Activated naive CD4-positive, alpha-beta T cell treated with anti-CD3 and anti-CD28 coated beads for 36 hours (primary cell): ENCODE measurements at regions not wholly inside any gene's neighbourhood (a gene's known extent, or its start where the extent isn't known, plus 50 kb on each side); places are given as distances from the start of the nearest gene placed in this dataset.

Experiments used
- CTCF ChIA-PET: fragments of 350-600 bp; sonication (Branson Sonifier 250); formaldehyde crosslinking; loops from one replicate; lab custom pipeline; 2021; ENCODE audit warnings: antibody characterized with exemption; lab: Charles Lee
- DNase-seq: peaks from one replicate; pipeline ENCODE4 v3.0.0-alpha.2; 2020
- H3K27ac Mint-ChIP-seq: one replicate; pipeline ENCODE4 v1.8.0; 2021; ENCODE audit warnings: mild to moderate bottlenecking, mixed read lengths
- H3K27me3 Mint-ChIP-seq: one replicate; pipeline ENCODE4 v1.8.0; 2021; ENCODE audit warnings: low read depth, mixed read lengths
- H3K36me3 Mint-ChIP-seq: one replicate; pipeline ENCODE4 v1.8.0; 2021; ENCODE audit warnings: low read depth, mixed read lengths
- H3K4me1 Mint-ChIP-seq: one replicate; pipeline ENCODE4 v1.8.0; 2021; ENCODE audit warnings: low read depth, mixed read lengths
- H3K4me3 Mint-ChIP-seq: one replicate; pipeline ENCODE4 v1.8.0; 2021; ENCODE audit warnings: mild to moderate bottlenecking, moderate library complexity, mixed read lengths
- H3K9me3 Mint-ChIP-seq: one replicate; pipeline ENCODE4 v1.8.0; 2021; ENCODE audit warnings: mixed read lengths
- intact Hi-C: fragments of 100-400 bp; cut with micrococcal nuclease; formaldehyde crosslinking; loops from one replicate; pipeline ENCODE4 v1.15.1; 2023

- Mint-ChIP-seq H3K9me3 (peaks cover 8% of the 10 kb centered on the region), H3K4me1 (no peaks in the 10 kb centered on the region), H3K27me3 (peaks cover 3% of the 10 kb centered on the region), H3K4me3 (no peak overlapping the region), H3K27ac (no peak overlapping the region), H3K36me3 (no peaks in the 10 kb centered on the region)
- intact Hi-C loops = no loop called here
- DNase-seq = no peak
- CTCF ChIA-PET = no interaction called here
Measured at GRCh38 chr2:216956820-216957493, 97.1 kb upstream of the TNP1 start.

GRCh38 chr2:216951171-216951570 lies 91.3 kb upstream of the TNP1 start:
- intact Hi-C loops = no loop called here
- H3K4me3 Mint-ChIP-seq = no peak overlapping the region
- peaks cover 6% of the 10 kb centered on the region for H3K27me3 Mint-ChIP-seq
- DNase-seq = no peak
- CTCF ChIA-PET = no interaction called here
- no peak overlapping the region for H3K27ac Mint-ChIP-seq
- peaks cover 8% of the 10 kb centered on the region for H3K9me3 Mint-ChIP-seq
- no peaks in the 10 kb centered on the region for H3K36me3 Mint-ChIP-seq
- H3K4me1 Mint-ChIP-seq = no peaks in the 10 kb centered on the region

GRCh38 chr2:216950547-216950946 lies 90.7 kb upstream of the TNP1 start:
- Mint-ChIP-seq H3K27me3 (peaks cover 6% of the 10 kb centered on the region), H3K27ac (no peak overlapping the region), H3K4me3 (no peak overlapping the region), H3K9me3 (peaks cover 8% of the 10 kb centered on the region), H3K36me3 (no peaks in the 10 kb centered on the region), H3K4me1 (no peaks in the 10 kb centered on the region)
- intact Hi-C loops = no loop called here
- CTCF ChIA-PET = interaction anchor here (0.6 kb wide), 1 partner anchor 120 kb away, joined by 3 read pairs; no protein-coding TSS in a partner anchor
- DNase-seq = no peak

DNA sequence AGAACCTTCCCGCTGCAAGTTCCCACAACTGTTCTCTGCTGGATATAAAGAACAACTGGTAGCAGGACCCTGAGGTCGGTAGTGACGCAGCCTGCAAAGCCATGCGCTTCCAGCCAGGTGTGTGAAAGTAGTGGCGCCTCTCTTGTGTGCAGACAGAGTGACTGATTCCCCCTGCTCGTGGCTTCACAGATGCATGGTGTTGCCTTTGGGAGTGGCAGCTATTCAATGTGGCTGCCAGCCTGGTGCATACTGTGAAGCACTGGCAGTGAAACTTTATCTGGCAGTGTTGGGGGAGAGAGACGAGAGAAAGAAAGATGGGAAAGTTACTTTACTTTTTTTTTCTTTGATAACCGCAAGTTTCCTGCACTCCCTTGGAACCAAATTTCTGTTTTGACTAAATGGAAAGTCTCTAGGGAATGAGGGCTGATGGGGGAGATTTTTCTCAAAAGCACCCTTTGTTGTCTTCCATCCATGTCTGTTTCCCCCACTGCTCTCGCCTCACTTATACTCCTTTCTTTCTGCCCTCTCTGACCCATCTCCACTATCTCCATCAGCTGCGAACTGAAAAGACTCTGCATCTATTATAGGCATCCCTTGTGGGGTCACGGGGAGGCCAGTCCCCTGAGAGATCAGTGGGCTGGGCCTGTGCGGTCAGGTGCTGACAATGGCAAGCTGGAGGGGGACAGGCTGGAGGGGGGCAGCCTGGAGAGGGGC lies 90.0 kb upstream of the TNP1 start:
- no peak overlapping the region for H3K4me3 Mint-ChIP-seq
- H3K4me1 Mint-ChIP-seq = no peaks in the 10 kb centered on the region
- peaks cover 6% of the 10 kb centered on the region for H3K27me3 Mint-ChIP-seq
- no peak for DNase-seq
- intact Hi-C loops = no loop called here
- CTCF ChIA-PET = no interaction called here
- no peak overlapping the region for H3K27ac Mint-ChIP-seq
- peaks cover 8% of the 10 kb centered on the region for H3K9me3 Mint-ChIP-seq
- no peaks in the 10 kb centered on the region for H3K36me3 Mint-ChIP-seq

DNA sequence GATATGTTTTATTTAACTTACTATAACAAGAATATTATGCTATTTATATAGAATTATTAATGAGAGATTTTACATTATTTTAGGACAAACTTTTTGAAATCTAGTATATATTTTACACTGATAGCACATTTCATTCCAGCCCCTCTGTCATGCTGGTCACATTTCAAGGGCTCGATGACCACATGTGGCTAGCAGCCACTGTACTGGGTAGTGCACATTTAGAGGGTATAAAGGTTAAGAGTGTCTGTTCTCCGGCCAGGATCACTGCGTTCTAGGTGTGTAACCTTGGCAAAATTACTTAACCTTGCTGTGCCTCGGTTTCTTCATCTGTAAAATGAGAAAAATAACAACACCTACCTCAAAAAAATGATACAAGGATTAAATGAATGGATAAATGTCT lies 87.2 kb upstream of the TNP1 start:
- DNase-seq = no peak
- no peaks in the 10 kb centered on the region for H3K36me3 Mint-ChIP-seq
- no peak overlapping the region for H3K4me3 Mint-ChIP-seq
- intact Hi-C loops = no loop called here
- CTCF ChIA-PET = no interaction called here
- H3K9me3 Mint-ChIP-seq = no peaks in the 10 kb centered on the region
- H3K27ac Mint-ChIP-seq = no peak overlapping the region
- peaks cover 5% of the 10 kb centered on the region for H3K27me3 Mint-ChIP-seq
- no peaks in the 10 kb centered on the region for H3K4me1 Mint-ChIP-seq

- no peak overlapping the region for H3K27ac Mint-ChIP-seq
- H3K4me1 Mint-ChIP-seq = no peaks in the 10 kb centered on the region
- no peak overlapping the region for H3K4me3 Mint-ChIP-seq
- H3K27me3 Mint-ChIP-seq = peaks cover 2% of the 10 kb centered on the region
- DNase-seq = no peak
- intact Hi-C loops = no loop called here
- CTCF ChIA-PET = interaction anchor here (0.6 kb wide), 1 partner anchor 18 kb away, joined by 3 read pairs; no protein-coding TSS in a partner anchor
- H3K9me3 Mint-ChIP-seq = peaks cover 2% of the 10 kb centered on the region
- no peaks in the 10 kb centered on the region for H3K36me3 Mint-ChIP-seq
Measured at GRCh38 chr2:216944733-216945132, 84.9 kb upstream of the TNP1 start.

- Mint-ChIP-seq H3K36me3 (no peaks in the 10 kb centered on the region), H3K4me1 (no peaks in the 10 kb centered on the region), H3K27ac (no peak overlapping the region), H3K27me3 (peaks cover 2% of the 10 kb centered on the region), H3K9me3 (peaks cover 2% of the 10 kb centered on the region), H3K4me3 (no peak overlapping the region)
- DNase-seq = no peak
- intact Hi-C loops = no loop called here
- CTCF ChIA-PET = no interaction called here
Measured at GRCh38 chr2:216943109-216943508, 83.2 kb upstream of the TNP1 start.

DNA sequence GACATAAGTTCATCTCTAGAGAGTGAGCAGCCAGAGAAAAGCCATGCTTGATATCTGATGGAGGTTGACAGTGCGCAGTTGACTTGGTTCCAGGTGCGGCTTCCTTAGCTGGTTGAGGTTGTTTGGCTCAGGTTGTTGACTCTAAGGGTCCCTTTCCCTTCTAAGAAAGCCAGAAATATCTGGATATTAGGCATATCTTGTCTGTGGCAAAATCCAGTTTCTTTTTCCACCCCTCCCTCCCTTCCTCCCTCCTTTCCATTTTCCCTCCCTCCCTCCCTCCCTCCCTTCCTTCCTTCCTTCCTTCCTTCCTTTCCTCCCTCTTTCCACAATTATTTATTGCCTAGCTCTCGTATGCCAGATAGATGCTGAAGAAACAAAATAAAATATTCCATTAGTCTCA lies 82.6 kb upstream of the TNP1 start:
- CTCF ChIA-PET = no interaction called here
- intact Hi-C loops = no loop called here
- H3K4me3 Mint-ChIP-seq = no peak overlapping the region

DNA sequence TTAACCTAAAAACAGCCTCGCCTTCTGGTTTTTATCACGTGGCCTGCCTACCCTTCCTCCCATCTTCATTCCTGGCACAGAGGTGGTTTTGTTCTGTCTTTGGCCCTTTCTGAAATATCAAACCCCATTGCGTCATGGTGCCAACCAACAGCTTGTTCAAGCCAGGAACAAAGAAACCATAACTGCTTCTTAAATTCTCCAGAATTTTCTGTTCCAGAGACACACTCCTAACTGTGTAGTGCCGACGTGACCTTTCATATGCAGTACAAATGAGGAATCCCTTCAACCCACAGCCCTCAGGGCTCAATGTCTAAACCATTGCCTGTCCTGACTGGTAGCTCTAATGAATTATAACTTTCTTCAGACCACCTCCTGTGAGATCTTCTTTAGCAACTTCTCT lies 82.2 kb upstream of the TNP1 start:
- Mint-ChIP-seq H3K9me3 (peaks cover 2% of the 10 kb centered on the region), H3K27me3 (no peaks in the 10 kb centered on the region), H3K27ac (no peak overlapping the region), H3K4me1 (no peaks in the 10 kb centered on the region), H3K4me3 (no peak overlapping the region), H3K36me3 (no peaks in the 10 kb centered on the region)
- CTCF ChIA-PET = no interaction called here
- intact Hi-C loops = no loop called here
- no peak for DNase-seq

More for the DNA sequence above, 82.6 kb upstream of the TNP1 start:
- Mint-ChIP-seq H3K27me3 (peaks cover 2% of the 10 kb centered on the region), H3K27ac (no peak overlapping the region), H3K9me3 (peaks cover 2% of the 10 kb centered on the region), H3K36me3 (no peaks in the 10 kb centered on the region), H3K4me1 (no peaks in the 10 kb centered on the region)
- DNase-seq = no peak

GRCh38 chr2:216936954-216937357 lies 77.1 kb upstream of the TNP1 start:
- H3K9me3 Mint-ChIP-seq = peaks cover 2% of the 10 kb centered on the region
- no peaks in the 10 kb centered on the region for H3K36me3 Mint-ChIP-seq
- H3K4me1 Mint-ChIP-seq = no peaks in the 10 kb centered on the region
- H3K4me3 Mint-ChIP-seq = no peak overlapping the region
- DNase-seq = no peak
- no peaks in the 10 kb centered on the region for H3K27me3 Mint-ChIP-seq
- intact Hi-C loops = no loop called here
- no peak overlapping the region for H3K27ac Mint-ChIP-seq
- CTCF ChIA-PET = no interaction called here

DNA sequence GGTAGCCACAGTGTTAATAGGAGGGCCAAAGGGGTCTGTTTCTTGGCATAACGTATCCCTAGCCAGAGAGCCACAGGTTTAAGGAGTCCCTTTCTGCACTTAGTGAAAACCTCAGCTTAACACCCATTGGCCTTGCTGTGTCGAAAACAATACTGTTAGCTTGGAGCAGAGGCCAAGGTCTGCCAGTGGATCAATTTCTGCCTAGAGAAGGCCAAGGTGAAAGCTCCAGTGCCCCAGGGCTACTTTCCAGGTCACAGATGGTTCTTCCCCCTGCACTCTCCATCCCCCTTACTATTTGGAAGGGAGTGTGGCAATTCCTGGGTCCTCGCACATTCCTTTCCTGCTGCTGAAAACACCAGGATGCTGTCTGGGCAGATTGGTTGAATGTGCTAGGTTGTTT lies 74.8 kb upstream of the TNP1 start:
- H3K4me3 Mint-ChIP-seq = no peak overlapping the region
- CTCF ChIA-PET = no interaction called here
- intact Hi-C loops = no loop called here
- no peaks in the 10 kb centered on the region for H3K27me3 Mint-ChIP-seq
- no peaks in the 10 kb centered on the region for H3K9me3 Mint-ChIP-seq
- H3K4me1 Mint-ChIP-seq = no peaks in the 10 kb centered on the region
- H3K27ac Mint-ChIP-seq = no peak overlapping the region
- no peaks in the 10 kb centered on the region for H3K36me3 Mint-ChIP-seq
- no peak for DNase-seq

GRCh38 chr2:216934151-216934550 lies 74.3 kb upstream of the TNP1 start:
- DNase-seq = no peak
- no peaks in the 10 kb centered on the region for H3K36me3 Mint-ChIP-seq
- peaks cover 4% of the 10 kb centered on the region for H3K27me3 Mint-ChIP-seq
- intact Hi-C loops = no loop called here
- no peaks in the 10 kb centered on the region for H3K4me1 Mint-ChIP-seq
- CTCF ChIA-PET = no interaction called here
- no peak overlapping the region for H3K27ac Mint-ChIP-seq
- no peaks in the 10 kb centered on the region for H3K9me3 Mint-ChIP-seq
- no peak overlapping the region for H3K4me3 Mint-ChIP-seq
